Inferior parietal cortex (tissue), 1 donor: ENCODE measurements at regions not wholly inside any gene's neighbourhood (a gene's known extent, or its start where the extent isn't known, plus 50 kb on each side); places are given as distances from the start of the nearest gene placed in this dataset.

Experiments used
- DNase-seq: peaks from one replicate; pipeline ENCODE4 v3.0.0-alpha.2; 2016; ENCODE audit errors: extremely low spot score

GRCh38 chr2:221267773-221268425 lies 304.2 kb downstream of the EPHA4 start:
- no peak for DNase-seq

DNA sequence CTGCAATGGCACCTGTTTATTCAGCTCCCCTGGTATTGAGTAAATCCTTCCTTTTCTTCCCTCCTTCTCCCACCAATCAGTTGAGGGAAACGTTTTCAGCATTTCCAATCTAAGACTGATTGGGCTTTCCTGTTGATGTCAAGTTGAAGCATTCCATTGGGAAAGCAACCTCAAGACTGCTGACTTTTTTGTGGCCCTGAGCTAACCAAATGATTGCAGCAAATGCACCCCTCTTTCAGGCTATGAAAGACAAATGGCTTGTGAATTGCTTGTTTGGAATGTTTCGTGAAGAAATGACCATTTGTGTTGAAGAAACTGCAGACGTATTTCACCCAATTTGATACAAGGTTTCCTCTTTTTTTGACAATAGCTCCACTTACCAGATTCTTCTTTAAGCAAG lies 303.5 kb downstream of the EPHA4 start:
- DNase-seq = no peak

GRCh38 chr2:221270806-221271205 lies 301.3 kb downstream of the EPHA4 start:
- DNase-seq = no peak

DNA sequence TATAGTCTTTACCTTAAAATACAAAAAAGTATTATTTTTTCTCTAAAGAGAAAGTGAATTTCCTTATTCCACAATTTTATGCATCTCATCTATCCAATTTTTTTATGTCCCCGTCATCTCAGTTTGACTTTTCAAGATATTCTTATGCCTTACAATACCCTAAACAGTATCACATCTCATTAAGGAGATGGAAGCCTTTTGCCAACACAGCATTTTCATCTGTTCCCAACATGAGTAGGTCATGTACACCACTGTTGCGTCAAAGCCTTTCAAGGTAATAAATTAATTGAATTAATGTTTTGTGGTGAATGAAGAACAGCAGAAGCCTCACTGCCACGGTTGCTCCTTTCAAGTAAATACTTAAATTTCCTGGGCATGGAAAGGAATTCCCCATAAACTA lies 299.4 kb downstream of the EPHA4 start:
- no peak for DNase-seq

- no peak for DNase-seq
Measured at GRCh38 chr2:221276033-221276432, 296.1 kb downstream of the EPHA4 start.

- no peak for DNase-seq
Measured at GRCh38 chr2:221276601-221277000, 295.5 kb downstream of the EPHA4 start.

DNA sequence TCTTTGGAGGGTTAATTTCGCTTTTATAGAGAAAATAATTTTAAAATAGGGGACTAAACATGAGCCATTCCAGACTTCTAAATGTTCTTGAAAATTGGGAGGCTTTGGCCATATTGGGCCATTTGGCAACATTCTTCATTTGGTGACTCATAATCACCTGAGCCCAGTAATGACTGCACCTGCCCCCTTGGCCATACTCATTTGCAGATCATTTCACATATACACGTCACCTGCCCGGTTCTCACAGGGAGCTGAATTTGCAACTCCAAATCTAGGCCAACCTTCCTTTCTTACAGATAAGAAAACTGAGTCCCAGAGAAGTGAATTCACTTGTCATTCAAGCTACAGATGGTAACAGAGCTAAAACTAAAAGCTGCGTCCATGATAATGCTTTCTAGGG lies 289.7 kb downstream of the EPHA4 start:
- DNase-seq = no peak

DNA sequence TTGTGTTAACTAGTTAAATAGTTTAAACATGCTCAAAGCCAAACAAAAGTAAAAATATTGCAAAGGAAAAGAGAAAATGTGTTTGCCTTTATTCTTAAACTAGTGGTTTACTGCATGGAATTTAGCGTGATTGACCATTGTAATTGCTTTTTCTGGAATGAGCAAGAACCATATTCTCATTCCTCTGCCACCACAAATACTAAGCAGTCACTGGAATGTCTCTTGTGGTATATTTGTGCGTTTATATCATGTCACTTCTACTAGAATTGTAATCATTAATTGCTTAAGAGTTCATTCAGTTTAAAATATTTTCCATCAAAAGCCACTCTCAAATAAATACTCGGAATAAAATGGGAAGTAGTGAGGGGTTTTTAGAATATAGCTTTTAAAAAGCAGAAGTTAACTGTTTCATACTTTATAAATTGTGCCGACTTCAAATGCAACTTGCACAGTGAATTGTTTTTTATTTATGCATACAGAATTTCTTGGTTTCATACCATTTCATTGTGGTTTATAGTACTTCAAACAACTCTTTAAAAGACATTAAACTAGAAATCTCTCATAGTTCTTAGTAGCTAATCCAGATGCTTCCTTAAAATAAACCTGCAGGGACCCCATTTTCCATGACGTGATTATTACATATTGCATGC lies 288.1 kb downstream of the EPHA4 start:
- DNase-seq = no peak

- DNase-seq = no peak
Measured at GRCh38 chr2:221285148-221285547, 287.0 kb downstream of the EPHA4 start.

GRCh38 chr2:221286406-221286805 lies 285.7 kb downstream of the EPHA4 start:
- DNase-seq = no peak

DNA sequence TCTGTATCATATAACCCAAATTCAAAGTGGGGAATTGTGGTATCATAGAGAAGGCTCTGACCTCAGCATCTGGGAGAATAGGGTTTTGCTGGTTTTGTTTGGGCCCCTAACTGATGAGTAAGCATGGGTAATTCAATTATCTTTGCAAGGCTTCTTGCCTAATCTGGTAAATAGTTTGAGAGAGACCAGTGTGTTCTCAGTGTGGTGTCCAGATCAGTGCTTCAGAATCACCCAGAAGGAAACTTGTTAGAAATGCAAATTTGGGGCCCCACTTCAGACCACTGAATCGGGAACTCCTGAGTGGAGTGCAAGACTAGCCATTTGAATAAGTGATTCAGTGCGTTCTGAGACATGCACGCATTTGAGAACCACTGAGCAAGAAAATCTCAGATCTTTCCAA lies 282.7 kb downstream of the EPHA4 start:
- no peak for DNase-seq

GRCh38 chr2:221289846-221290245 lies 282.3 kb downstream of the EPHA4 start:
- no peak for DNase-seq

- no peak for DNase-seq
Measured at GRCh38 chr2:221293949-221294742, 278.0 kb downstream of the EPHA4 start.

GRCh38 chr2:221304916-221305315 lies 267.2 kb downstream of the EPHA4 start:
- no peak for DNase-seq

DNA sequence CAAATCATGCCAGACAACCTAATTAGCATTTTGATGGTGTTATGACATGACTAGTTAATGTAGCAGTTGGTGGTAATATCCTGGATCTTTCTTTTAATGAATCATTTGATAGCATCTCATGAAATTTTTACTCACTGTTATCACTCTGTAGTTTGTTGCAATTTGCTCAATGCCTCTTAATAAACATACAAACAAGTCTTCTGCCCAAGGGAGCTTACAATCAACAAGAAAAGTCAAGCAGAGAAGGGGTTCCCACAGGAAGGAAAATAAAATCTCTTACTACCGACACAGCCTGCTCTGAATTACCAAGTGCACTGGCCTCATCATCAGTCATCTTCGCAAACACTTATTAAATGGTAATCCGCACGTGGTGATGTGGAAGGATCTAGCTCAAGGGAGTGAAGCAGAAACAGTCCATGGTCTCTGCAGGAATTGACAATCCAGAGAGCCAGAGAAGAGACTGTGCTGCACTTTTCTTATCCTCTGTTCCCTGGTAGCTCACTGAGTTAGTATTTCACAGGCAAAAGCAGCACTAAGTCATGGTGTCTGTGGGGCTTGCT lies 263.5 kb downstream of the EPHA4 start:
- DNase-seq = no peak

DNA sequence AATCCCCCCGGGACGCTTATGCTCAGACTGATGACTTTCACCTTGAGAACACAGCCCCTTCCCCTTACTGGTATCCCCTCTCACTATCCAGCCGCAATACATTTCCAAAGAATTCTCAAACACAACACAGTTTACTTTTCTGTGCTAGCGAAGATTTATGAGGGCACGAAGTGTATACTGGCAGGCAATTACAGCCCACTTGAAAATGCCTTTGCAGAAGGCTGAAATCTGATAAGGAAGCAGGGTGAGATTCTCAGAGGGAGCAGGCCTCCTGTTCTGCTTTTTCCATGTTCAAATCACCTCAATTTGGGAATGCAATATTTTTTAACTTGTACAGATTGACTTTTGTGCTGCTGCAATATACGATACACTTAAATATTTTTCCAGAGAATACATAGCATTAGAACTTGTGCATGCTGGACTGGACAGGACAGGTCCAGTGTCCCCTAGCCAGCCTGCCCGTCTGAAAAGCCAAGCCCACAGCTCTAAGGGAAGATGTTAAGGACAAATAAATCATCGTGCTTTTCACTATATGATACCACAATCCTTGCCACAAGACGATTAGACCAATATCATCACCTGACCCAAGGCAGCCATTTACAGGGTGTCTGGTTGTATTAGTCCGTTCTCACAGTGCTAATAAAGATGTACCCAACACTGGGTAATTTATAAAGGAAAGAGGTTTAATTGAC lies 262.1 kb downstream of the EPHA4 start:
- DNase-seq = no peak

DNA sequence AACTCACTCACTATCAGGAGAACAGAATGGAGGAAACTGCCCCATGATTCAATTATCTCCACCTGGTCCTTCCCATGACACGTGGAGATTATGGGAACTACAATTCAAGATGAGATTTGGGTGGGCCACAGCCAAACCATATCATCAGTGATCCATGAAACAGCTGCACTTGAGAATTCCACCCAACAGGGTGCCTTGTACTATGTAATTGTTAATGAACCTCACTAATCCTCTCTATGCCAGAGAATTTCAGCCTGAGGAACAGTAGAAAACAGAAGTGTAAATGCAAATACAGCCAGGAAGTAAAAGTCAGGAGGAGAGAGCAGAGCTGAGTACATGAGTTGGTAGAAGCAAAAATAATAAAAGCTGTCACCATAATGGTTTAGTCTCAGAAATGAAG lies 261.4 kb downstream of the EPHA4 start:
- DNase-seq = no peak

DNA sequence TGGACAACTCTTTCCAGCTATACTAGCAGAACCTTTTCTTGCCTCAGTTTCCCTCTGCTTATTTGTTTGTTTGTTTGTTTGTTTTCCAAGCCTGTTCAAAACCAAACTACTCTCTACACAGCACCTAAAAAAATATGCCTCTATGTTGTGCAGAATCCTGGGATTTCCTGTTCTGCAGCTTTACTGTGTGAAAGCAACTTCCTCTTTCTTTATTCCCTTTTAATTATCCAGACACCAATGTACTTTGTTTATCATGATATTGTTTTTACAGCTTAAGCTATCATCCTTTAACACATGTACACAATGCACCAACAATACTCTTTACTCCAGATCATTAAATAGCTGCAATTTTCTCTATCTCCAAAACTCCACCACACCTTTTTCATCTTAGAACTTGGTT lies 259.5 kb downstream of the EPHA4 start:
- no peak for DNase-seq

GRCh38 chr2:221314786-221315185 lies 257.3 kb downstream of the EPHA4 start:
- no peak for DNase-seq

DNA sequence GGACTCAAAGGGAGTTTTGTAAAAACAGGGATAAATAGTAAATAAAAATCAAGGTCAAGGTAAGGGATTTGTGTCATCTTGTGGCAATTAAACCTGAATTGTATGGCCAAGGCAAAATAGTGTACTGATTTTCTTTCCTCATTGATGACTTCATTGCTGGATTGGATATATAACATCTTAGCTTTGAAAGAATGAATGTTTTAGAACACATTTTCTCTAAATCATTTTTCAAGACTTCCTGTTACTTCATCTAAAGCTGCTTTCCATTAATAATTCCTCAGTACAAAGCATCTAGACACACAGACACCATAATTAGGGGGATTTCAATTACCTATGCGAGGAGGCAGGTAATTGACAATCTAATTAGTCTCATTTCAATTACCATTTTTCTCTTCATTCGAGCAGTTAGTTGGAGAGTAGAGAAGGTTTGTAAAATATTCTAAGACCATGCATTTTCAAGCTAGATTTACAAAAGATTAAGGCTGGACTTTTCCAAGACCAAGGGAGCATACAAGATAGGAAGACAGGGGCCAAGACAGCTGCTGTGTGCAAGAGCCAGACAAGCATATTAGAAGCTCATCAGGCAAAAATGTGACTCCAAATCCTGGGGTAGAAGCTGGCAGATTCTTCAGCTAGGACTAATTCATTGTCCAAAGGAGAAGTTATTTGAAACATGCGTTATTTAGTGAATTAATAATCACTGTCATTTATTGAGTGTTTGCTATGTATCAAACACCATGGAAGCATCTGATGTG lies 253.6 kb downstream of the EPHA4 start:
- no peak for DNase-seq

DNA sequence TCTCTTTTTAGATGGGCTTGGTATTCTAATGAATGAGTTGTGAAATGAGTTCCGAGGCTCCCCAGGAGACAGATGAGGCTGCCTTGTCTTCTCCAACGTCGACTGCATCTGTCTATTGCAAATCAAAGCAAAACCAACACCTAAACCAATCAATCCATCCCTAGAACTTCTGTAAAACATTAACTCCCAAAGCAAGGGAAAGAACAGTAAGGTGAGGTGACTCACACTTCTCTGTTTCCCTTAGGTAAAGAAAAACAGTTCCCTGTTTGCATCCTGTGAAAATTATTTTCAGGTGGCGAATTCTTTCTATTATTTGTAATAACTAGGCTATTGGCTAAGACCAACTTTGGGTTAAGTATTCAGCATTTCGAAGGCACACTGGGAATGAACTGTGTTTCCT lies 249.4 kb downstream of the EPHA4 start:
- DNase-seq = no peak
